IgD-negative memory B cell (primary cell): ENCODE measurements at regions not wholly inside any gene's neighbourhood (a gene's known extent, or its start where the extent isn't known, plus 50 kb on each side); places are given as distances from the start of the nearest gene placed in this dataset.
"Not testable (repeated sequence)": the region's sequence is repeated elsewhere in the genome, so short reads cannot be mapped to it uniquely, and the experiment has no call there.

Experiments
- H3K27ac Mint-ChIP-seq, 3 donors: one replicate each; pipeline ENCODE4 v1.8.0; 2020 to 2022; ENCODE audit warnings: mild to moderate bottlenecking in 3 of 3, mixed read lengths in 3 of 3, moderate library complexity in 1 of 3
- H3K27me3 Mint-ChIP-seq: one replicate; pipeline ENCODE4 v1.8.0; 2021; ENCODE audit warnings: mixed read lengths
- H3K36me3 Mint-ChIP-seq: one replicate; pipeline ENCODE4 v1.8.0; 2020; ENCODE audit warnings: mild to moderate bottlenecking, mixed read lengths
- H3K4me1 Mint-ChIP-seq, 3 donors: one replicate each; pipeline ENCODE4 v1.8.0; 2020 to 2022; ENCODE audit warnings: mixed read lengths in 3 of 3, mild to moderate bottlenecking in 1 of 3
- H3K4me3 Mint-ChIP-seq, 4 donors: one replicate each; pipeline ENCODE4 v1.8.0; 2020 to 2022; ENCODE audit warnings: mild to moderate bottlenecking in 4 of 4, mixed read lengths in 4 of 4, moderate library complexity in 3 of 4
- H3K9me3 Mint-ChIP-seq, 3 donors: one replicate each; pipeline ENCODE4 v1.8.0; 2020 to 2021; ENCODE audit warnings: mixed read lengths in 3 of 3, mild to moderate bottlenecking in 1 of 3

- Mint-ChIP-seq H3K27me3 (peaks cover 5% of the 10 kb centered on the region), H3K36me3 (no peaks in the 10 kb centered on the region), H3K27ac (no peak overlapping the region), H3K4me3 (no peak overlapping the region), H3K9me3 (peaks cover 0 to 5% (median 3%) of the 10 kb centered on the region in 3 donors), H3K4me1 (no peaks in the 10 kb centered on the region)
These were observed 222.4 kb upstream of the TNC start for GRCh38 chr9:115340314-115340713.

- no peaks in the 10 kb centered on the region for H3K36me3 Mint-ChIP-seq
- peaks cover 5% of the 10 kb centered on the region for H3K27me3 Mint-ChIP-seq
- H3K4me1 Mint-ChIP-seq = no peaks in the 10 kb centered on the region
- no peak overlapping the region for H3K27ac Mint-ChIP-seq
- H3K9me3 Mint-ChIP-seq = peaks cover 0 to 5% (median 0%) of the 10 kb centered on the region in 3 donors
- H3K4me3 Mint-ChIP-seq = no peak overlapping the region
These were observed 223.5 kb upstream of the TNC start for GRCh38 chr9:115341426-115341825.

GRCh38 chr9:115347776-115348175 lies 229.8 kb upstream of the TNC start:
- not testable (repeated sequence) for H3K27me3 Mint-ChIP-seq, H3K27ac Mint-ChIP-seq, H3K9me3 Mint-ChIP-seq, H3K36me3 Mint-ChIP-seq, H3K4me1 Mint-ChIP-seq, H3K4me3 Mint-ChIP-seq

- H3K27ac Mint-ChIP-seq, H3K9me3 Mint-ChIP-seq, H3K4me3 Mint-ChIP-seq, H3K27me3 Mint-ChIP-seq, H3K36me3 Mint-ChIP-seq, H3K4me1 Mint-ChIP-seq: not testable (repeated sequence)
These were observed 231.0 kb upstream of the TNC start for GRCh38 chr9:115348936-115349335.

GRCh38 chr9:115349542-115349941 lies 231.6 kb upstream of the TNC start:
- H3K9me3 Mint-ChIP-seq = peaks cover 0 to 4% (median 1%) of the 10 kb centered on the region in 3 donors
- peaks cover 0 to 1% (median 0%) of the 10 kb centered on the region in 3 donors for H3K4me1 Mint-ChIP-seq
- H3K27ac Mint-ChIP-seq = no peak overlapping the region
- H3K36me3 Mint-ChIP-seq = no peaks in the 10 kb centered on the region
- H3K27me3 Mint-ChIP-seq = no peaks in the 10 kb centered on the region
- no peak overlapping the region for H3K4me3 Mint-ChIP-seq

- Mint-ChIP-seq H3K27ac (no peak overlapping the region), H3K36me3 (no peaks in the 10 kb centered on the region), H3K9me3 (peaks cover 0 to 4% (median 1%) of the 10 kb centered on the region in 3 donors), H3K4me1 (peaks cover 0 to 1% (median 0%) of the 10 kb centered on the region in 3 donors), H3K4me3 (no peak overlapping the region), H3K27me3 (no peaks in the 10 kb centered on the region)
These were observed 232.6 kb upstream of the TNC start for GRCh38 chr9:115350548-115350947.

GRCh38 chr9:115353681-115354080 lies 235.7 kb upstream of the TNC start:
- H3K36me3 Mint-ChIP-seq = no peaks in the 10 kb centered on the region
- H3K27ac Mint-ChIP-seq = no peak overlapping the region
- H3K4me3 Mint-ChIP-seq = peak overlapping the region in 1 of 4 donors; percentile 2
- peaks cover 0 to under 1% (median 0%) of the 10 kb centered on the region in 3 donors for H3K9me3 Mint-ChIP-seq
- H3K27me3 Mint-ChIP-seq = no peaks in the 10 kb centered on the region
- H3K4me1 Mint-ChIP-seq = peaks cover 0 to 1% (median 0%) of the 10 kb centered on the region in 3 donors

- Mint-ChIP-seq H3K36me3 (no peaks in the 10 kb centered on the region), H3K4me3 (no peak overlapping the region), H3K27me3 (no peaks in the 10 kb centered on the region), H3K9me3 (no peaks in the 10 kb centered on the region), H3K27ac (no peak overlapping the region), H3K4me1 (peaks cover 0 to 1% (median 0%) of the 10 kb centered on the region in 3 donors)
These were observed 239.9 kb upstream of the TNC start for GRCh38 chr9:115357821-115358220.

GRCh38 chr9:115359017-115359780 lies 241.2 kb upstream of the TNC start:
- H3K9me3 Mint-ChIP-seq = no peaks in the 10 kb centered on the region
- H3K27ac Mint-ChIP-seq = no peak overlapping the region
- H3K36me3 Mint-ChIP-seq = no peaks in the 10 kb centered on the region
- H3K4me3 Mint-ChIP-seq = no peak overlapping the region
- H3K4me1 Mint-ChIP-seq = peaks cover 0 to under 1% (median 0%) of the 10 kb centered on the region in 3 donors
- H3K27me3 Mint-ChIP-seq = no peaks in the 10 kb centered on the region

- H3K9me3 Mint-ChIP-seq = no peaks in the 10 kb centered on the region
- H3K36me3 Mint-ChIP-seq = no peaks in the 10 kb centered on the region
- no peaks in the 10 kb centered on the region for H3K4me1 Mint-ChIP-seq
- no peak overlapping the region for H3K4me3 Mint-ChIP-seq
- no peak overlapping the region for H3K27ac Mint-ChIP-seq
- no peaks in the 10 kb centered on the region for H3K27me3 Mint-ChIP-seq
These were observed 242.2 kb upstream of the TNC start for GRCh38 chr9:115360122-115360521.

- Mint-ChIP-seq H3K36me3 (no peaks in the 10 kb centered on the region), H3K4me3 (no peak overlapping the region), H3K27me3 (no peaks in the 10 kb centered on the region), H3K27ac (no peak overlapping the region), H3K4me1 (no peaks in the 10 kb centered on the region), H3K9me3 (no peaks in the 10 kb centered on the region)
These were observed 244.1 kb upstream of the TNC start for GRCh38 chr9:115362101-115362500.

- Mint-ChIP-seq H3K27ac (no peak overlapping the region), H3K4me1 (no peaks in the 10 kb centered on the region), H3K4me3 (no peak overlapping the region), H3K27me3 (no peaks in the 10 kb centered on the region), H3K9me3 (no peaks in the 10 kb centered on the region), H3K36me3 (no peaks in the 10 kb centered on the region)
These were observed 244.7 kb upstream of the TNC start for GRCh38 chr9:115362640-115363039.

GRCh38 chr9:115364991-115365390 lies 247.0 kb upstream of the TNC start:
- H3K27ac Mint-ChIP-seq = no peak overlapping the region
- no peaks in the 10 kb centered on the region for H3K27me3 Mint-ChIP-seq
- H3K4me3 Mint-ChIP-seq = no peak overlapping the region
- H3K4me1 Mint-ChIP-seq = no peaks in the 10 kb centered on the region
- no peaks in the 10 kb centered on the region for H3K9me3 Mint-ChIP-seq
- H3K36me3 Mint-ChIP-seq = no peaks in the 10 kb centered on the region

- Mint-ChIP-seq H3K36me3 (peaks cover 2% of the 10 kb centered on the region), H3K9me3 (peaks cover 0 to 2% (median 2%) of the 10 kb centered on the region in 3 donors), H3K27ac (no peak overlapping the region), H3K4me3 (no peak overlapping the region), H3K27me3 (no peaks in the 10 kb centered on the region), H3K4me1 (no peaks in the 10 kb centered on the region)
These were observed 249.4 kb upstream of the TNC start for GRCh38 chr9:115367321-115367720.

- Mint-ChIP-seq H3K9me3 (peaks cover 0 to 2% (median 2%) of the 10 kb centered on the region in 3 donors), H3K4me1 (no peaks in the 10 kb centered on the region), H3K27ac (no peak overlapping the region), H3K4me3 (no peak overlapping the region), H3K27me3 (no peaks in the 10 kb centered on the region), H3K36me3 (peaks cover 2% of the 10 kb centered on the region)
These were observed 250.0 kb upstream of the TNC start for GRCh38 chr9:115367780-115368525.
